Panc1 (cell line): ENCODE measurements at regions not wholly inside any gene's neighbourhood (a gene's known extent, or its start where the extent isn't known, plus 50 kb on each side); places are given as distances from the start of the nearest gene placed in this dataset.

Experiments
- ATAC-seq: fragments of 200-7000 bp; cut with Tn5 transposase; 2 replicates; pipeline ENCODE4 v1.9.1; 2020; ENCODE audit warnings: mild to moderate bottlenecking, moderate library complexity
- BruUV-seq: library from RNA; stranded (reverse); fragments of 400-500 nt; replicated peaks from 2 replicates; lab custom pipeline; 2021; lab: Mats Ljungman, UMichigan
- CTCF ChIA-PET: fragments of 300-600 bp; sonication (Branson Sonifier 250); formaldehyde crosslinking; loops from one replicate; lab custom pipeline; 2022; ENCODE audit warnings: antibody characterized with exemption; lab: Charles Lee
- POLR2A ChIA-PET: fragments of 300-600 bp; sonication (Branson Sonifier 250); formaldehyde crosslinking; loops from one replicate; lab custom pipeline; 2022; ENCODE audit warnings: antibody characterized with exemption; lab: Charles Lee
- DNase-seq: peaks from one replicate; pipeline ENCODE4 v3.0.0-alpha.2; 2010; ENCODE audit warnings: low read depth, low spot score
- H3K27ac ChIP-seq: 2 replicates; pipeline ENCODE4 v1.5.1; 2011; ENCODE audit warnings: mild to moderate bottlenecking, low read length, inconsistent platforms
- H3K27me3 ChIP-seq: fragments of 200-500 bp; sonication (Bioruptor generic); 2 replicates; pipeline ENCODE4 v1.6.0; 2014; ENCODE audit warnings: low read length, inconsistent platforms; ENCODE audit not compliant: control insufficient read depth, insufficient read depth
- H3K36me3 ChIP-seq: fragments of 200-500 bp; sonication (Bioruptor generic); 2 replicates; pipeline ENCODE4 v1.5.1; 2014; ENCODE audit warnings: inconsistent platforms, mild to moderate bottlenecking, low read length, moderate library complexity; ENCODE audit not compliant: control insufficient read depth, insufficient read depth
- H3K4me1 ChIP-seq: 2 replicates; pipeline ENCODE4 v1.5.1; 2011; ENCODE audit warnings: inconsistent platforms, mild to moderate bottlenecking, low read length, moderate library complexity; ENCODE audit not compliant: control insufficient read depth, insufficient read depth
- H3K4me3 ChIP-seq, 2 experiments: 2 replicates each; pipeline ENCODE4 v1.5.1; 2011 to 2012; ENCODE audit warnings: low read depth in 2 of 2, low read length in 2 of 2, mild to moderate bottlenecking in 2 of 2, inconsistent platforms in 1 of 2, moderate library complexity in 1 of 2
- H3K9me3 ChIP-seq: fragments of 200-500 bp; sonication (Bioruptor generic); 2 replicates; pipeline ENCODE4 v1.5.1; 2014; ENCODE audit warnings: low read depth, mild to moderate bottlenecking, inconsistent platforms, low read length, moderate library complexity; ENCODE audit not compliant: control insufficient read depth, insufficient read depth
- POLR2AphosphoS5 ChIP-seq: IDR thresholded peaks from 2 replicates; pipeline ENCODE4 v1.6.1; 2012; ENCODE audit warnings: mild to moderate bottlenecking, low read depth, low read length, moderate library complexity
- SIN3A ChIP-seq: IDR thresholded peaks from 2 replicates; pipeline ENCODE4 v1.6.1; 2012; ENCODE audit warnings: low read depth, mild to moderate bottlenecking, low read length, moderate library complexity, borderline replicate concordance; ENCODE audit not compliant: insufficient read depth
- TCF7L2 ChIP-seq: IDR thresholded peaks from 2 replicates; pipeline ENCODE4 v1.6.1; 2011; ENCODE audit warnings: mild to moderate bottlenecking, low read depth, low read length, inconsistent platforms
- in situ Hi-C: cut with HindIII; loops from 2 replicates; pipeline ENCODE4 v1.10.0; 2016; ENCODE audit warnings: low sequenced_read_pairs, low pct_unique_long_range_greater_than_20kb
- intact Hi-C: fragments of 100-400 bp; cut with micrococcal nuclease; formaldehyde crosslinking; loops from one replicate; pipeline ENCODE4 v1.10.0; 2022; ENCODE audit not compliant: unreplicated experiment
- TF ChIP-seq, protein P1 (sequence below): fragments of 450-650 bp; IDR thresholded peaks from 2 replicates; pipeline ENCODE4 v1.5.1; 2017; ENCODE audit warnings: mild to moderate bottlenecking
- TF ChIP-seq, protein P2 (sequence below), 2 experiments: IDR thresholded peaks; 2 replicates each; pipeline ENCODE4 v1.6.1; 2011 to 2012; ENCODE audit warnings: low read depth in 2 of 2, control low read depth in 1 of 2, low read length in 1 of 2, mild to moderate bottlenecking in 1 of 2, moderate library complexity in 1 of 2; ENCODE audit not compliant: insufficient read depth in 1 of 2

DNA sequence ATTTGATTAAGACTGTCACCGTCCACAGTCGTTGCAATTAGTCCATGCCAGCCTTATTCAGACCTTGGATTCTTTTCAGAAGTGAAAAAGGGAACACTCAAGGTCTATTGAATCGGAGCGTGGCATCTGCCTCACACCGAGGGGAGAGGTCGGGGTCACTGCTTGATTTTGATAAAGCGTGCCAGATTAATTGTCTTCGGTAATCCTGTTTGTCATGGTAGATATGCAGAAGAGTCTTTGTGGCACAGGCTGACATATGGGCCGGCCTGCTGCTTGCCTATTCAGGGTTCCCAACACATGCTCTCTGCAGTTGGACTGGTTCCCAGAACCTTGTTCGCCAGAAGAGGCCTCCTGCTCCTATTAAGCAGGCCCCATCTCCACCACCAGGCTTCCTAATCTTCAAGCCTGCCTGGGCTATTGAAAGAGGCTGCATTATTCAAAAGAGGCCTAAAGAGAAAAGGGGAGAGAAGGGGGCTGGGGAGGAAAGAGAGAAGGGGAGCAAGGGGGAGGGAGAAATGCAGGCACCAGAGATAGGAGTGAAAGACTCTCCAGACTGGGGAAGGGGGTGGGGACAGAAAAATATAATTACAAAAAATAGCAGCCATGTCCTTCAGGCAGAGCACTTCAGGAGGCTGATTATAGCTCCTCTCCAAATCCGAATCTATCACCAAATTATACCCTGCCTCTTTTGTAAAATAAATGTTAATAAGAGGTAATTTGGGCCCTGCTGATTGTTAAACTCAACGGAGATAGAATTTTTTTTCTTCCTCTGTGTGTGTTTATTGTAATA, 611.3 kb downstream of the HDGFL1 start:
- H3K9me3 ChIP-seq: no peaks in the 10 kb centered on the region
- ATAC-seq (no peak), DNase-seq (no peak)
- ChIA-PET POLR2A (no interaction called here), CTCF (no interaction called here)
- H3K36me3 ChIP-seq: no peaks in the 10 kb centered on the region
- no TSS peak for BruUV-seq
- in situ Hi-C loops: no loop called here
- no peaks in the 10 kb centered on the region for H3K27me3 ChIP-seq
- H3K4me3 ChIP-seq: no peak overlapping the region
- no peaks in the 10 kb centered on the region for H3K4me1 ChIP-seq
- intact Hi-C loops: no loop called here
- H3K27ac ChIP-seq: no peak overlapping the region
- TF ChIP-seq, protein P1, sequence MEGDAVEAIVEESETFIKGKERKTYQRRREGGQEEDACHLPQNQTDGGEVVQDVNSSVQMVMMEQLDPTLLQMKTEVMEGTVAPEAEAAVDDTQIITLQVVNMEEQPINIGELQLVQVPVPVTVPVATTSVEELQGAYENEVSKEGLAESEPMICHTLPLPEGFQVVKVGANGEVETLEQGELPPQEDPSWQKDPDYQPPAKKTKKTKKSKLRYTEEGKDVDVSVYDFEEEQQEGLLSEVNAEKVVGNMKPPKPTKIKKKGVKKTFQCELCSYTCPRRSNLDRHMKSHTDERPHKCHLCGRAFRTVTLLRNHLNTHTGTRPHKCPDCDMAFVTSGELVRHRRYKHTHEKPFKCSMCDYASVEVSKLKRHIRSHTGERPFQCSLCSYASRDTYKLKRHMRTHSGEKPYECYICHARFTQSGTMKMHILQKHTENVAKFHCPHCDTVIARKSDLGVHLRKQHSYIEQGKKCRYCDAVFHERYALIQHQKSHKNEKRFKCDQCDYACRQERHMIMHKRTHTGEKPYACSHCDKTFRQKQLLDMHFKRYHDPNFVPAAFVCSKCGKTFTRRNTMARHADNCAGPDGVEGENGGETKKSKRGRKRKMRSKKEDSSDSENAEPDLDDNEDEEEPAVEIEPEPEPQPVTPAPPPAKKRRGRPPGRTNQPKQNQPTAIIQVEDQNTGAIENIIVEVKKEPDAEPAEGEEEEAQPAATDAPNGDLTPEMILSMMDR: no peak
- no peak for TF ChIP-seq SIN3A
- no peak for TF ChIP-seq TCF7L2
- TF ChIP-seq, protein P2, sequence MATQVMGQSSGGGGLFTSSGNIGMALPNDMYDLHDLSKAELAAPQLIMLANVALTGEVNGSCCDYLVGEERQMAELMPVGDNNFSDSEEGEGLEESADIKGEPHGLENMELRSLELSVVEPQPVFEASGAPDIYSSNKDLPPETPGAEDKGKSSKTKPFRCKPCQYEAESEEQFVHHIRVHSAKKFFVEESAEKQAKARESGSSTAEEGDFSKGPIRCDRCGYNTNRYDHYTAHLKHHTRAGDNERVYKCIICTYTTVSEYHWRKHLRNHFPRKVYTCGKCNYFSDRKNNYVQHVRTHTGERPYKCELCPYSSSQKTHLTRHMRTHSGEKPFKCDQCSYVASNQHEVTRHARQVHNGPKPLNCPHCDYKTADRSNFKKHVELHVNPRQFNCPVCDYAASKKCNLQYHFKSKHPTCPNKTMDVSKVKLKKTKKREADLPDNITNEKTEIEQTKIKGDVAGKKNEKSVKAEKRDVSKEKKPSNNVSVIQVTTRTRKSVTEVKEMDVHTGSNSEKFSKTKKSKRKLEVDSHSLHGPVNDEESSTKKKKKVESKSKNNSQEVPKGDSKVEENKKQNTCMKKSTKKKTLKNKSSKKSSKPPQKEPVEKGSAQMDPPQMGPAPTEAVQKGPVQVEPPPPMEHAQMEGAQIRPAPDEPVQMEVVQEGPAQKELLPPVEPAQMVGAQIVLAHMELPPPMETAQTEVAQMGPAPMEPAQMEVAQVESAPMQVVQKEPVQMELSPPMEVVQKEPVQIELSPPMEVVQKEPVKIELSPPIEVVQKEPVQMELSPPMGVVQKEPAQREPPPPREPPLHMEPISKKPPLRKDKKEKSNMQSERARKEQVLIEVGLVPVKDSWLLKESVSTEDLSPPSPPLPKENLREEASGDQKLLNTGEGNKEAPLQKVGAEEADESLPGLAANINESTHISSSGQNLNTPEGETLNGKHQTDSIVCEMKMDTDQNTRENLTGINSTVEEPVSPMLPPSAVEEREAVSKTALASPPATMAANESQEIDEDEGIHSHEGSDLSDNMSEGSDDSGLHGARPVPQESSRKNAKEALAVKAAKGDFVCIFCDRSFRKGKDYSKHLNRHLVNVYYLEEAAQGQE (IDR thresholded peaks at IDR 0.05; ENCODE audit: insufficient read depth in 1 of 2, low read depth in 2 of 2, low read length in 1 of 2): no peak
- TF ChIP-seq POLR2AphosphoS5: no peak

DNA sequence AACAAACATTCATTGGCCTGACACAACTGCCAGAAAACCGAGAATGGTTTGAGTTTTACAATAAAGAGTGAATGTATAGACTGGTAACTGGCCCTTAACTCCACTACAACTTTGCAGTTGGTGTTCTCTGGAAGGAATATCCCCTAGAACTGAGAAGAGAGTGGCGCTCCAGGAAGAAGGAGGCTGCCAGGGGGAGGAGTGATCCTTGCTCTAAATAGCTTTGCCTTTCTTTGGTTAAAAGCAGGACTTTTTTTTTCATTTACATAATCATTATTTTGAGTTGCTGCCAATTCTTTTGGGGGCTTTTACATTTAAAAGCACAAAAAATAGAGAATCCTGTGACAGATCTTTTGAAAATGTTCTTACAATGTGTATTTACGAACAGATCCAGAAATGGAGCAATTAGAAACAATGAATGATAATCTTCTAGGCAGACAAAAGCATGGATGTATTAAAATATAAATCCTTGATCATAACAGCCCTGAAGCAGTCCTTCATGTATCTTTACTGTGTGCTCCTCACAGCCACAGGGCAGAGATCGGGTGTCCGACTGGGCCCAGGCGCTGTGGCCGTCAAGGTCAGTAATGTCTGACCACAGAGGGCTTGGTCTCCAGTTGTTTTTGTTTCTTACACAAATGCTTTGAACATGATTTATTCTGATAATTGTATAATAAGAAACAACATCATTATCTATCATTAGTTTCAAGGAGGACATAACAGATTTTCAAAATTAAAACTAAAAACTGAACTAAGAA, 612.2 kb downstream of the HDGFL1 start:
- in situ Hi-C loops: no loop called here
- intact Hi-C loops: no loop called here
- POLR2A ChIA-PET: no interaction called here
- Histone ChIP-seq H3K9me3 (no peaks in the 10 kb centered on the region), H3K27ac (no peak overlapping the region), H3K4me1 (no peaks in the 10 kb centered on the region), H3K27me3 (no peaks in the 10 kb centered on the region), H3K36me3 (no peaks in the 10 kb centered on the region), H3K4me3 (no peak overlapping the region)
- DNase-seq: no peak
- CTCF ChIA-PET: no interaction called here
- no peak for ATAC-seq
- TF ChIP-seq POLR2AphosphoS5 (no peak), TCF7L2 (no peak), SIN3A (no peak)
- TF ChIP-seq, protein P2 (IDR thresholded peaks at IDR 0.05; ENCODE audit: insufficient read depth in 1 of 2, low read depth in 2 of 2, low read length in 1 of 2): no peak
- TF ChIP-seq, protein P1: no peak
- BruUV-seq: no TSS peak
